WERI-Rb-1 (cell line): ENCODE measurements at regions not wholly inside any gene's neighbourhood (a gene's known extent, or its start where the extent isn't known, plus 50 kb on each side); places are given as distances from the start of the nearest gene placed in this dataset.

ENCODE experiments used
- DNase-seq: peaks from one replicate; pipeline ENCODE4 v3.0.0-alpha.2; 2020
- H3K27ac ChIP-seq: fragments of 250-450 bp; sonication (Bioruptor Pico); 2 replicates; pipeline ENCODE4 v1.5.1; 2020; ENCODE audit warnings: mild to moderate bottlenecking, moderate library complexity
- H3K27me3 ChIP-seq: fragments of 250-450 bp; sonication (Bioruptor Pico); 2 replicates; pipeline ENCODE4 v1.5.1; 2021; ENCODE audit warnings: mild to moderate bottlenecking, low read depth, moderate library complexity; ENCODE audit not compliant: insufficient read depth, severe bottlenecking
- H3K36me3 ChIP-seq: fragments of 250-450 bp; sonication (Bioruptor Pico); 2 replicates; pipeline ENCODE4 v1.5.1; 2020; ENCODE audit warnings: mild to moderate bottlenecking, moderate library complexity
- H3K4me3 ChIP-seq: 2 replicates; pipeline ENCODE4 v1.5.1; 2011; ENCODE audit warnings: low read depth, mild to moderate bottlenecking, control low read depth, low read length
- H3K9me3 ChIP-seq: fragments of 250-450 bp; sonication (Bioruptor Pico); 2 replicates; pipeline ENCODE4 v1.5.1; 2021; ENCODE audit warnings: mild to moderate bottlenecking, moderate library complexity; ENCODE audit not compliant: severe bottlenecking
- TF ChIP-seq, protein P1 (sequence below): IDR thresholded peaks from 2 replicates; pipeline ENCODE4 v1.5.1; 2011; ENCODE audit warnings: low read depth, mild to moderate bottlenecking, control low read depth, inconsistent platforms, low read length

DNA sequence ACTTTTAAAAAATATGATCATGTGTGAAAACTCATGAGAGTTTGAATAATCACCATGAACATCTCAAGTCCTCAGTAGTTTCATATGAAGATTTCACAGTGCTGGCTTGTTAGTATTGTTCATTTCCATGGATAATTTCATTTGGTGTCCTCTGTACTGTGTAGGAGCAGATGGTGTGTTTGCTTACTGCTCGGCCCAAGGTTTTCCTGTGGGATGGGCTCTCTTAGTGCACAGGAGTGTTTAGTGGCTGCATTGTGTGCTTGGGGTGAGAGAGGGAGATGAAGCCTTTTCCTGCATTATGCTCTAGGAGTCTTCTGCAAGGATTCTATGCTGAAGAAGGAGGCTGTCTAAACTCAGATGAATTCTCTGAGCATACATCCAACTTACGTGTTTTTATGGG, 270.6 kb downstream of the SOCS6 start:
- Histone ChIP-seq H3K4me3 (no peak overlapping the region), H3K27ac (no peak overlapping the region), H3K36me3 (no peaks in the 10 kb centered on the region), H3K27me3 (no peaks in the 10 kb centered on the region), H3K9me3 (no peaks in the 10 kb centered on the region)
- DNase-seq, result no peak
- TF ChIP-seq, protein P1, sequence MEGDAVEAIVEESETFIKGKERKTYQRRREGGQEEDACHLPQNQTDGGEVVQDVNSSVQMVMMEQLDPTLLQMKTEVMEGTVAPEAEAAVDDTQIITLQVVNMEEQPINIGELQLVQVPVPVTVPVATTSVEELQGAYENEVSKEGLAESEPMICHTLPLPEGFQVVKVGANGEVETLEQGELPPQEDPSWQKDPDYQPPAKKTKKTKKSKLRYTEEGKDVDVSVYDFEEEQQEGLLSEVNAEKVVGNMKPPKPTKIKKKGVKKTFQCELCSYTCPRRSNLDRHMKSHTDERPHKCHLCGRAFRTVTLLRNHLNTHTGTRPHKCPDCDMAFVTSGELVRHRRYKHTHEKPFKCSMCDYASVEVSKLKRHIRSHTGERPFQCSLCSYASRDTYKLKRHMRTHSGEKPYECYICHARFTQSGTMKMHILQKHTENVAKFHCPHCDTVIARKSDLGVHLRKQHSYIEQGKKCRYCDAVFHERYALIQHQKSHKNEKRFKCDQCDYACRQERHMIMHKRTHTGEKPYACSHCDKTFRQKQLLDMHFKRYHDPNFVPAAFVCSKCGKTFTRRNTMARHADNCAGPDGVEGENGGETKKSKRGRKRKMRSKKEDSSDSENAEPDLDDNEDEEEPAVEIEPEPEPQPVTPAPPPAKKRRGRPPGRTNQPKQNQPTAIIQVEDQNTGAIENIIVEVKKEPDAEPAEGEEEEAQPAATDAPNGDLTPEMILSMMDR, result no peak

DNA sequence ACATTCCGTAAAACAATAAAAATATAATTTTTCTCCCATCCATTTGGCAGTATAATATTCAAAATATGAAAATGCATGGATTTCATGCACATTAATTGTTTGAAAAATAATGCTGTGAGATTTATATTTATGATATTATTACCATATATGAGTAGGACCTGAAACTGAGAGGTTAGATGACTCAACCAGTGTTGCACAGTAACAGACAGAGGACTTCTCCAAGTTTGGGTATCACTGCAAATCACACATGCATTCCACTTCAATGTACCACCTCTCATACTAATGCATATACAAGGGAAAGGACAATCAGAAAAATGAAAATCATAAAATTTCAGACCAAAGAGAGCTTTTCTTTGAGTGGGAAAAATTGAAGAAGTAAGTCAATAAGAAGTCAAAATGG, 269.5 kb downstream of the SOCS6 start:
- DNase-seq, result no peak
- TF ChIP-seq, protein P1, result no peak
- H3K27ac ChIP-seq, result no peak overlapping the region

DNA sequence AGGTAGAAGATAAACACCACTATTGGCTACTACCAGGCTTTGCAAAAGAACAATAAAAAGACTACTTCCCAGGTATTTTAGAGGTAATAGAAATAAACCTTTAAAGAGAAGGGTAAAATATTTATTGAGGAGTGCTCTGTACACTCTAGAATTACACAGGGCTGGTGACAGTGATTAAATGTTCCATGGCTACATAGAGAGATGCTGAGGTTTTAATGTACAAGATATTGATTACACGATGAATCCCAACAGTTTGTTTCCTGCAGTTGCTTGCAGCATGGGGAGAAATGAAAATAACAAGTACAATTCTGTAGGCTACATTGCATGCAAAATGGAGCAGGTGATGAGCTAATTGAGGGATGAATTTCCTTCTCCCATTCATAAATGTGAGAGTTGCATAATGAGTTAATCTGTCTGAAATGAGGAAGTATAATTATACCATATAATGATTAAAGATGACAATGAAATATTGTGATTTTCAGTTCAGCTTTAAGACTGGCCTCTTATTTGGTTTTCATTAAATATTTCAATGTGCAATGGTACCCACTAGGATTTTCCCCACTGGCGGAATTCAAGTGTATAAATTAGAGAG, 266.1 kb downstream of the SOCS6 start:
- TF ChIP-seq, protein P1, result no peak
- H3K4me3 ChIP-seq, result no peak overlapping the region
- no peaks in the 10 kb centered on the region for H3K36me3 ChIP-seq
- no peaks in the 10 kb centered on the region for H3K27me3 ChIP-seq
- no peaks in the 10 kb centered on the region for H3K9me3 ChIP-seq
- H3K27ac ChIP-seq, result no peak overlapping the region
- DNase-seq, result no peak

More for the DNA sequence above, 269.5 kb downstream of the SOCS6 start:
- H3K4me3 ChIP-seq, result no peak overlapping the region
- H3K27me3 ChIP-seq, result no peaks in the 10 kb centered on the region
- H3K36me3 ChIP-seq, result no peaks in the 10 kb centered on the region
- no peaks in the 10 kb centered on the region for H3K9me3 ChIP-seq

DNA sequence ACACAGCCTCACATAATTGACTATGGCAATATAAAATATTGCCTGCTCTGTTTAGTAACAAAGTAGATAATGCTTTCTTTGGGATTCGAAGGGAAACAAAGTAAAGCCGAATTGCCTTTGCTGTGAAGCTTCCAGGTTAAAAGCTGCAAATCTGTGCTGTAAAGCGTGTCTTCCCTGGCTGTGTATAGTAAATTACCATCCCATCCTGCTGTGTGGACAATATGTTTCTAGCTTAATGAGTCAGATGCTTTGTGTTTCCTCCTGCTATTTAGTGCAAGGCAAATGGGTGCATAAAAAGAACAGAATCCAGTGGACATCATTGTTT, 265.1 kb downstream of the SOCS6 start:
- TF ChIP-seq, protein P1, result no peak
- Histone ChIP-seq H3K27me3 (no peaks in the 10 kb centered on the region), H3K27ac (peak overlapping the region; percentile 44), H3K9me3 (no peaks in the 10 kb centered on the region), H3K4me3 (peak overlapping the region; percentile 26), H3K36me3 (no peaks in the 10 kb centered on the region)
- DNase-seq, result no peak

DNA sequence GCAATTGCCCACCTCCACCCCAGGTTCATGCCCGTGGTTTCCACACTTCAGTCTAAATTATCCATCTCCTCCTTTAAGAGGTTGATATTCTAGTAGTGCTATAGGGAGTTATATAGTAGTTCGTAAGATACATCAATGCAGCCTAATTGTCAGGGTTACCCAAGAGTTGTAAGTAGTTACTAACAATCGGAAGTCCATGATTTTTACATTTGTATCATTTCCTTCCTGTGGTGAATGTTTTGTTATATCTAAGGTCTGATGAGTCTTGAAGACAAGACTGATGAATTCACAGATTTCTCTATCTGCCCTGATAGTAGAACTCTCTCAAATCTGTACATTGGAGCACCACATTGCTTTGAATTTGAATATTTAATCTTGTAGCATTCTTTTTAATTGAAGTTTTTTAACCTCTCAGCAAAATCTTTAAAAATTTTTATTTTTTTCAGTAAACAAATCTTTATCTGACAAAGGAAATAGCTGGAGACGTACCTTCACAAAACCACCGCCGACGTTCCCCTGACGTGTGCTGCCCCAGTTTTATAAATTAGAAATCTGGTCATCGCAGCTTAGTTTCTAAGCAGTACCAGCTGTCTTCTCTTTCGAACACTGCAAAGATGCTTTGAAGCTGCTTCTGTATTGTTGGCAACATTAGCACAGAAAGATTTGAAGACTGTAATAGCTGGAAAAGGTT, 264.5 kb downstream of the SOCS6 start:
- H3K27ac ChIP-seq, result peak overlapping the region; percentile 44
- TF ChIP-seq, protein P1, result no peak
- H3K4me3 ChIP-seq, result peak overlapping the region; percentile 26
- no peaks in the 10 kb centered on the region for H3K27me3 ChIP-seq
- H3K9me3 ChIP-seq, result no peaks in the 10 kb centered on the region
- no peak for DNase-seq
- no peaks in the 10 kb centered on the region for H3K36me3 ChIP-seq
